ENCODE measurements at regions not wholly inside any gene's neighbourhood (a gene's known extent, or its start where the extent isn't known, plus 50 kb on each side); places are given as distances from the start of the nearest gene placed in this dataset.

DNA sequence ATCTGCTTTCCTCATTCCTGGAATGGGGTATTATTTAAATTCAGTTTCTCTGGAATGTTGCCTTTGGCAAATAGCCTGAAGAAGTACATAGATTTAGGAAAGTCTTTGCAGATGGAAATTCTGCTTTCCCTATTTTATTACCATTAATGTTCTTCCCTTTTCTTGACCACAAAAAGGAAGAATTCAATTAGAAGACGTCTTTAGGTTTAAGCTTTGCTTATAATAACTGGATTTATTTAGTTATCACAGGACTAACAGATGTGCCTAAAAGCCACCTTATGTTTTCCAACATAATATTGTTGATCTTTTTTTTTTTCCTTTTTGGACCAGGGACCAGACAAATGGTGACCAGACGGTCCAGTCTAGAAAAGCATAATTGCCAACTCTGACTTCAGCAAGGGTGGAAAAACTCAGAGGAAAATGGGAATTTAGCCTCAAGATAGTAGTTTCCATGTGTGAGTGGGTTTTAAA is 210.1 kb upstream of the SPRY2 start:
- no peak overlapping the region for H3K9ac ChIP-seq (ENCODE audit: control insufficient read depth, insufficient read depth, low read length)
- no peaks in the 10 kb centered on the region for H3K4me1 ChIP-seq (ENCODE audit: control insufficient read depth, insufficient read depth, low read length)
- no peaks in the 10 kb centered on the region for H3K27me3 ChIP-seq (replicated peaks in 1 of 2; ENCODE audit: control insufficient read depth in 2 of 2, insufficient read depth in 2 of 2, low read length in 1 of 2)
- ChIA-PET POLR2A (interaction anchor here (0.7 kb wide), 2 partner anchors 102 to 137 kb away, joined by 3 read pairs; no protein-coding TSS in a partner anchor), CTCF (interaction anchor here (1.4 to 3.1 kb wide), 2 partner anchors 9 to 11 kb away, joined by 3 to 8 read pairs; no protein-coding TSS in a partner anchor), RAD21 (ENCODE audit: unreplicated experiment) (interaction anchor here (0.7 to 1.0 kb wide), 3 partner anchors 9 to 140 kb away, joined by 3 to 4 read pairs (median 3); no protein-coding TSS in a partner anchor), SMC1A (ENCODE audit: uncharacterized antibody, unreplicated experiment) (interaction anchor here (0.6 to 1.4 kb wide), 5 partner anchors 10 to 91 kb away, joined by 3 to 4 read pairs (median 4); no protein-coding TSS in a partner anchor)
- no peaks in the 10 kb centered on the region for H3K79me2 ChIP-seq (ENCODE audit: control insufficient read depth, insufficient read depth, low read length)
- H3K4me3 ChIP-seq = no peak overlapping the region
- intact Hi-C loops (cut with micrococcal nuclease; ENCODE audit: unreplicated experiment) = no loop called here
- 22% methylated on average over 2 of the region's 2 CpGs for WGBS (ENCODE audit: insufficient coverage, insufficient replicate concordance, low lambda C conversion rate, missing lambda C conversion rate)
- FAIRE-seq = no peak
- no peaks in the 10 kb centered on the region for H4K20me1 ChIP-seq (ENCODE audit: control insufficient read depth, insufficient read depth)
- no TSS peak for BruUV-seq (replicated peaks)
- no peak for DNase-seq (ENCODE audit: low read depth, low spot score)
- no peaks in the 10 kb centered on the region for H3K9me3 ChIP-seq (replicated peaks; ENCODE audit: control insufficient read depth, insufficient read depth, low read length)
- in situ Hi-C loops (cut with MboI) = no loop called here
- H2AFZ ChIP-seq (ENCODE audit: control insufficient read depth, low read depth, low read length) = no peak overlapping the region
- TF ChIP-seq BACH1 (IDR thresholded peaks at IDR 0.05; ENCODE audit: borderline replicate concordance) (no peak), EP300 (IDR thresholded peaks at IDR 0.05; ENCODE audit: borderline replicate concordance in 1 of 2, control insufficient read depth in 1 of 2, low read depth in 2 of 2, low read length in 2 of 2) (no peak), YY1 (IDR thresholded peaks at IDR 0.05; ENCODE audit: low read depth, low read length) (no peak), SMAD5 (IDR thresholded peaks at IDR 0.05; ENCODE audit: low read depth) (no peak), SP1 (IDR thresholded peaks at IDR 0.05; ENCODE audit: low read depth, low read length) (no peak), IKZF1 (conservative IDR thresholded peaks at IDR 0.05) (no peak), POU2F2 (IDR thresholded peaks at IDR 0.05; ENCODE audit: borderline replicate concordance, low read depth, low read length) (no peak), SREBF2 (IDR thresholded peaks at IDR 0.05; ENCODE audit: low read length) (no peak)
- TF ChIP-seq, protein P1, sequence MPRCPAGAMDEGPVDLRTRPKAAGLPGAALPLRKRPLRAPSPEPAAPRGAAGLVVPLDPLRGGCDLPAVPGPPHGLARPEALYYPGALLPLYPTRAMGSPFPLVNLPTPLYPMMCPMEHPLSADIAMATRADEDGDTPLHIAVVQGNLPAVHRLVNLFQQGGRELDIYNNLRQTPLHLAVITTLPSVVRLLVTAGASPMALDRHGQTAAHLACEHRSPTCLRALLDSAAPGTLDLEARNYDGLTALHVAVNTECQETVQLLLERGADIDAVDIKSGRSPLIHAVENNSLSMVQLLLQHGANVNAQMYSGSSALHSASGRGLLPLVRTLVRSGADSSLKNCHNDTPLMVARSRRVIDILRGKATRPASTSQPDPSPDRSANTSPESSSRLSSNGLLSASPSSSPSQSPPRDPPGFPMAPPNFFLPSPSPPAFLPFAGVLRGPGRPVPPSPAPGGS (IDR thresholded peaks at IDR 0.05; ENCODE audit: borderline replicate concordance, insufficient read depth, low read depth, low read length, poor library complexity, severe bottlenecking) = no peak
- TF ChIP-seq, protein P2, sequence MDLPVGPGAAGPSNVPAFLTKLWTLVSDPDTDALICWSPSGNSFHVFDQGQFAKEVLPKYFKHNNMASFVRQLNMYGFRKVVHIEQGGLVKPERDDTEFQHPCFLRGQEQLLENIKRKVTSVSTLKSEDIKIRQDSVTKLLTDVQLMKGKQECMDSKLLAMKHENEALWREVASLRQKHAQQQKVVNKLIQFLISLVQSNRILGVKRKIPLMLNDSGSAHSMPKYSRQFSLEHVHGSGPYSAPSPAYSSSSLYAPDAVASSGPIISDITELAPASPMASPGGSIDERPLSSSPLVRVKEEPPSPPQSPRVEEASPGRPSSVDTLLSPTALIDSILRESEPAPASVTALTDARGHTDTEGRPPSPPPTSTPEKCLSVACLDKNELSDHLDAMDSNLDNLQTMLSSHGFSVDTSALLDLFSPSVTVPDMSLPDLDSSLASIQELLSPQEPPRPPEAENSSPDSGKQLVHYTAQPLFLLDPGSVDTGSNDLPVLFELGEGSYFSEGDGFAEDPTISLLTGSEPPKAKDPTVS (IDR thresholded peaks at IDR 0.05; ENCODE audit: low read depth, low read length) = no peak
- no peak overlapping the region for H3K4me2 ChIP-seq (ENCODE audit: control insufficient read depth, insufficient read depth)
- no peaks in the 10 kb centered on the region for H3K36me3 ChIP-seq (ENCODE audit: control insufficient read depth in 2 of 2, insufficient read depth in 2 of 2, low read length in 1 of 2)
- no peak for ATAC-seq
- no peak overlapping the region for H3K27ac ChIP-seq (ENCODE audit: control insufficient read depth, insufficient read depth)

Measured in GM12878 (cell line).